Panc1 (cell line): ENCODE measurements at regions not wholly inside any gene's neighbourhood (a gene's known extent, or its start where the extent isn't known, plus 50 kb on each side); places are given as distances from the start of the nearest gene placed in this dataset.
"Not testable (repeated sequence)": the region's sequence is repeated elsewhere in the genome, so short reads cannot be mapped to it uniquely, and the experiment has no call there.

ENCODE experiments used
- ATAC-seq: fragments of 200-7000 bp; cut with Tn5 transposase; 2 replicates; pipeline ENCODE4 v1.9.1; 2020; ENCODE audit warnings: mild to moderate bottlenecking, moderate library complexity
- BruUV-seq: library from RNA; stranded (reverse); fragments of 400-500 nt; replicated peaks from 2 replicates; lab custom pipeline; 2021; lab: Mats Ljungman, UMichigan
- CTCF ChIA-PET: fragments of 300-600 bp; sonication (Branson Sonifier 250); formaldehyde crosslinking; loops from one replicate; lab custom pipeline; 2022; ENCODE audit warnings: antibody characterized with exemption; lab: Charles Lee
- POLR2A ChIA-PET: fragments of 300-600 bp; sonication (Branson Sonifier 250); formaldehyde crosslinking; loops from one replicate; lab custom pipeline; 2022; ENCODE audit warnings: antibody characterized with exemption; lab: Charles Lee
- DNase-seq: peaks from one replicate; pipeline ENCODE4 v3.0.0-alpha.2; 2010; ENCODE audit warnings: low read depth, low spot score
- H3K27ac ChIP-seq: 2 replicates; pipeline ENCODE4 v1.5.1; 2011; ENCODE audit warnings: mild to moderate bottlenecking, low read length, inconsistent platforms
- H3K27me3 ChIP-seq: fragments of 200-500 bp; sonication (Bioruptor generic); 2 replicates; pipeline ENCODE4 v1.6.0; 2014; ENCODE audit warnings: low read length, inconsistent platforms; ENCODE audit not compliant: control insufficient read depth, insufficient read depth
- H3K36me3 ChIP-seq: fragments of 200-500 bp; sonication (Bioruptor generic); 2 replicates; pipeline ENCODE4 v1.5.1; 2014; ENCODE audit warnings: inconsistent platforms, mild to moderate bottlenecking, low read length, moderate library complexity; ENCODE audit not compliant: control insufficient read depth, insufficient read depth
- H3K4me1 ChIP-seq: 2 replicates; pipeline ENCODE4 v1.5.1; 2011; ENCODE audit warnings: inconsistent platforms, mild to moderate bottlenecking, low read length, moderate library complexity; ENCODE audit not compliant: control insufficient read depth, insufficient read depth
- H3K4me3 ChIP-seq, 2 experiments: 2 replicates each; pipeline ENCODE4 v1.5.1; 2011 to 2012; ENCODE audit warnings: low read depth in 2 of 2, low read length in 2 of 2, mild to moderate bottlenecking in 2 of 2, inconsistent platforms in 1 of 2, moderate library complexity in 1 of 2
- H3K9me3 ChIP-seq: fragments of 200-500 bp; sonication (Bioruptor generic); 2 replicates; pipeline ENCODE4 v1.5.1; 2014; ENCODE audit warnings: low read depth, mild to moderate bottlenecking, inconsistent platforms, low read length, moderate library complexity; ENCODE audit not compliant: control insufficient read depth, insufficient read depth
- CTCF ChIP-seq: fragments of 450-650 bp; IDR thresholded peaks from 2 replicates; pipeline ENCODE4 v1.5.1; 2017; ENCODE audit warnings: mild to moderate bottlenecking
- POLR2AphosphoS5 ChIP-seq: IDR thresholded peaks from 2 replicates; pipeline ENCODE4 v1.6.1; 2012; ENCODE audit warnings: mild to moderate bottlenecking, low read depth, low read length, moderate library complexity
- SIN3A ChIP-seq: IDR thresholded peaks from 2 replicates; pipeline ENCODE4 v1.6.1; 2012; ENCODE audit warnings: low read depth, mild to moderate bottlenecking, low read length, moderate library complexity, borderline replicate concordance; ENCODE audit not compliant: insufficient read depth
- TCF7L2 ChIP-seq: IDR thresholded peaks from 2 replicates; pipeline ENCODE4 v1.6.1; 2011; ENCODE audit warnings: mild to moderate bottlenecking, low read depth, low read length, inconsistent platforms
- in situ Hi-C: cut with HindIII; loops from 2 replicates; pipeline ENCODE4 v1.10.0; 2016; ENCODE audit warnings: low sequenced_read_pairs, low pct_unique_long_range_greater_than_20kb
- intact Hi-C: fragments of 100-400 bp; cut with micrococcal nuclease; formaldehyde crosslinking; loops from one replicate; pipeline ENCODE4 v1.10.0; 2022; ENCODE audit not compliant: unreplicated experiment
- TF ChIP-seq, protein P1 (sequence below), 2 experiments: IDR thresholded peaks; 2 replicates each; pipeline ENCODE4 v1.6.1; 2011 to 2012; ENCODE audit warnings: low read depth in 2 of 2, control low read depth in 1 of 2, low read length in 1 of 2, mild to moderate bottlenecking in 1 of 2, moderate library complexity in 1 of 2; ENCODE audit not compliant: insufficient read depth in 1 of 2

GRCh38 chr2:192414794-192415193, 220.1 kb upstream of the TMEFF2 start:
- H3K27ac ChIP-seq = no peak overlapping the region
- ChIA-PET POLR2A (no interaction called here), CTCF (no interaction called here)
- intact Hi-C loops (no loop called here), in situ Hi-C loops (no loop called here)
- H3K9me3 ChIP-seq = no peaks in the 10 kb centered on the region
- no peak overlapping the region for H3K4me3 ChIP-seq
- H3K27me3 ChIP-seq = no peaks in the 10 kb centered on the region
- DNase-seq (no peak), ATAC-seq (no peak)
- BruUV-seq = no TSS peak
- H3K36me3 ChIP-seq = no peaks in the 10 kb centered on the region
- no peaks in the 10 kb centered on the region for H3K4me1 ChIP-seq
- TF ChIP-seq CTCF (no peak), TCF7L2 (no peak), POLR2AphosphoS5 (no peak), SIN3A (no peak)
- TF ChIP-seq, protein P1, sequence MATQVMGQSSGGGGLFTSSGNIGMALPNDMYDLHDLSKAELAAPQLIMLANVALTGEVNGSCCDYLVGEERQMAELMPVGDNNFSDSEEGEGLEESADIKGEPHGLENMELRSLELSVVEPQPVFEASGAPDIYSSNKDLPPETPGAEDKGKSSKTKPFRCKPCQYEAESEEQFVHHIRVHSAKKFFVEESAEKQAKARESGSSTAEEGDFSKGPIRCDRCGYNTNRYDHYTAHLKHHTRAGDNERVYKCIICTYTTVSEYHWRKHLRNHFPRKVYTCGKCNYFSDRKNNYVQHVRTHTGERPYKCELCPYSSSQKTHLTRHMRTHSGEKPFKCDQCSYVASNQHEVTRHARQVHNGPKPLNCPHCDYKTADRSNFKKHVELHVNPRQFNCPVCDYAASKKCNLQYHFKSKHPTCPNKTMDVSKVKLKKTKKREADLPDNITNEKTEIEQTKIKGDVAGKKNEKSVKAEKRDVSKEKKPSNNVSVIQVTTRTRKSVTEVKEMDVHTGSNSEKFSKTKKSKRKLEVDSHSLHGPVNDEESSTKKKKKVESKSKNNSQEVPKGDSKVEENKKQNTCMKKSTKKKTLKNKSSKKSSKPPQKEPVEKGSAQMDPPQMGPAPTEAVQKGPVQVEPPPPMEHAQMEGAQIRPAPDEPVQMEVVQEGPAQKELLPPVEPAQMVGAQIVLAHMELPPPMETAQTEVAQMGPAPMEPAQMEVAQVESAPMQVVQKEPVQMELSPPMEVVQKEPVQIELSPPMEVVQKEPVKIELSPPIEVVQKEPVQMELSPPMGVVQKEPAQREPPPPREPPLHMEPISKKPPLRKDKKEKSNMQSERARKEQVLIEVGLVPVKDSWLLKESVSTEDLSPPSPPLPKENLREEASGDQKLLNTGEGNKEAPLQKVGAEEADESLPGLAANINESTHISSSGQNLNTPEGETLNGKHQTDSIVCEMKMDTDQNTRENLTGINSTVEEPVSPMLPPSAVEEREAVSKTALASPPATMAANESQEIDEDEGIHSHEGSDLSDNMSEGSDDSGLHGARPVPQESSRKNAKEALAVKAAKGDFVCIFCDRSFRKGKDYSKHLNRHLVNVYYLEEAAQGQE (IDR thresholded peaks at IDR 0.05; ENCODE audit: insufficient read depth in 1 of 2, low read depth in 2 of 2, low read length in 1 of 2) = no peak

DNA sequence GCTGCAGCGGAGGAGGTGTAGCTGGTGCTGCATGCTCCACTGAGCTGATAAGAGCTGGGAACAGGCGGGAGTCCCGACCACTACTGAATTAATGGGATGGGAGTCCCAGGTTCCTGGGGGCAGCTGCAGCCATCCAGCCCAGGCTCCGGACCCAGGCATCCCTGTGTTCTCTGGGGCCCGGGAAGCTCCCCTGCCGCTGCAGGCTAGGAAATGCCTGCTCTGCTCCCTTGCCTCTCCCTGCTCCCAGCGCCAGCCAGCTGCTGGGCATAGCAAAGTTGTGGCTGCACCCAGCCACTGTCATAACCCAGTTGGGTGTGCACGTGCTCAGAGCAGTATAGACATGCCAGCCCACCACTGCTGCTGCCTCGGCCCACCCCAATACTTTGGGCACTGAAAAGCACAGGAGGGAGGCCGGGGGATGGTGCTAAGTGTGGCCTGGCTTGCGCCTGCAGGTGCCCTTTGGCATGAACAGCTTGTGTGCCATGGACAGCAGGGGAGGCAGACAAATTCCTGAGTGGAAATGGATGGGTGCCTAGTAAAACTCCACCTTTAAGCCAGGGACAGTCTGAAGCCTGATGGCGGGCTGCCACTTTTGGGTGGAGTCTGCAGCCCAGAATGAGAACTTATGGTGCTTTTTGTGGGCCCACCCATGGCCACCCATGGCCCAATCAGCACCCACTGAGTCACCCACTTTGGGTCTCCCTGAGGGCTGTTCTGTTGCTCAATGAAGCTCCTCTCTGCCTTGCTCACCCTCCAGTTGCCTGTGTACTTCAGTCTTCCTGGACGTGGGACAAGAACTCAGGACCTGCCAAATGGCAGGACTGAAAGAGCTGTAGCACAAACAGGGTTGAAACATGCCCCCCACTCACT, 219.3 kb upstream of the TMEFF2 start:
- no peaks in the 10 kb centered on the region for H3K9me3 ChIP-seq
- POLR2A ChIA-PET = no interaction called here
- H3K27me3 ChIP-seq = no peaks in the 10 kb centered on the region
- BruUV-seq = no TSS peak
- intact Hi-C loops = no loop called here
- CTCF ChIA-PET = no interaction called here
- in situ Hi-C loops = no loop called here
- DNase-seq (no peak), ATAC-seq (no peak)
- H3K27ac ChIP-seq = no peak overlapping the region
- no peak overlapping the region for H3K4me3 ChIP-seq
- no peaks in the 10 kb centered on the region for H3K36me3 ChIP-seq
- no peaks in the 10 kb centered on the region for H3K4me1 ChIP-seq
- no peak for TF ChIP-seq POLR2AphosphoS5
- TF ChIP-seq, protein P1 (IDR thresholded peaks at IDR 0.05; ENCODE audit: insufficient read depth in 1 of 2, low read depth in 2 of 2, low read length in 1 of 2) = no peak
- TF ChIP-seq SIN3A = no peak

GRCh38 chr2:192412866-192413265, 218.1 kb upstream of the TMEFF2 start:
- POLR2A ChIA-PET, ATAC-seq, H3K36me3 ChIP-seq, BruUV-seq, H3K9me3 ChIP-seq, CTCF ChIA-PET, H3K27me3 ChIP-seq, H3K27ac ChIP-seq, H3K4me3 ChIP-seq, H3K4me1 ChIP-seq, DNase-seq, intact Hi-C loops, in situ Hi-C loops: not testable (repeated sequence)
